ENCODE measurements at regions not wholly inside any gene's neighbourhood (a gene's known extent, or its start where the extent isn't known, plus 50 kb on each side); places are given as distances from the start of the nearest gene placed in this dataset.

- no peak overlapping the region for H2BK120ac ChIP-seq (ENCODE audit: low read depth, low read length)
- no peak overlapping the region for H3K14ac ChIP-seq (replicated peaks; ENCODE audit: low read depth, low read length)
- in situ Hi-C loops (cut with MboI; ENCODE audit: low sequenced_read_pairs) (no loop called here), intact Hi-C loops (cut with micrococcal nuclease) (no loop called here), dilution Hi-C loops (cut with HindIII; ENCODE audit: low sequenced_read_pairs, unreplicated experiment) (no loop called here)
- H4K91ac ChIP-seq (ENCODE audit: insufficient read depth, low read depth, low read length) = no peak overlapping the region
- H3K56ac ChIP-seq (ENCODE audit: extremely low read depth, insufficient read depth, low read length) = no peak overlapping the region
- TF ChIP-seq CEBPB (IDR thresholded peaks at IDR 0.05; ENCODE audit: low read depth, low read length) (no peak), NFE2L2 (IDR thresholded peaks at IDR 0.05; ENCODE audit: low read depth, low read length) (no peak), FOS (IDR thresholded peaks at IDR 0.05; ENCODE audit: low read depth, low read length) (no peak), BHLHE40 (IDR thresholded peaks at IDR 0.05; ENCODE audit: low read depth, low read length) (no peak)
- no CpG with 5 or more reads among the region's 2 CpGs for WGBS, 2 experiments (ENCODE audit: extremely low coverage in 2 of 2, insufficient read length in 1 of 2)
- no peak overlapping the region for H2BK15ac ChIP-seq (ENCODE audit: low read depth, low read length)
- no peak overlapping the region for H4K8ac ChIP-seq (ENCODE audit: low read depth in 2 of 2, low read length in 2 of 2)
- H3K23ac ChIP-seq (ENCODE audit: low read depth, low read length) = no peak overlapping the region
- H3K9me1 ChIP-seq (ENCODE audit: insufficient read depth, low read length) = no peaks in the 10 kb centered on the region
- H3K4me2 ChIP-seq (ENCODE audit: low read depth, low read length) = no peak overlapping the region
- ATAC-seq (ENCODE audit: low read depth) = no peak
- H3K36me3 ChIP-seq (ENCODE audit: control insufficient read depth, insufficient read depth, low read length) = no peaks in the 10 kb centered on the region
- no peak for DNase-seq
- H3K79me1 ChIP-seq (ENCODE audit: low read depth in 1 of 2, low read length in 2 of 2) = no peaks in the 10 kb centered on the region
- H3K18ac ChIP-seq (ENCODE audit: low read depth, low read length) = no peak overlapping the region
- no peak overlapping the region for H3K27ac ChIP-seq (ENCODE audit: insufficient read depth, low read length)
- no peak overlapping the region for H2BK20ac ChIP-seq (ENCODE audit: low read depth, low read length)
- H4K5ac ChIP-seq (ENCODE audit: low read depth, low read length) = no peak overlapping the region
- no peak overlapping the region for H2AFZ ChIP-seq (replicated peaks; ENCODE audit: low read length, poor library complexity)
- ChIA-PET POLR2A (ENCODE audit: unreplicated experiment) (no interaction called here), CTCF (no interaction called here)
- no peak overlapping the region for H2BK5ac ChIP-seq (ENCODE audit: low read depth, low read length, poor library complexity, severe bottlenecking)
- no peak overlapping the region for H3K4ac ChIP-seq (ENCODE audit: low read depth, low read length)
- no peaks in the 10 kb centered on the region for H3K27me3 ChIP-seq (ENCODE audit: control insufficient read depth, insufficient read depth, low read length)
- no peak overlapping the region for H3K9ac ChIP-seq (ENCODE audit: low read depth, low read length)
- H3K9me3 ChIP-seq (ENCODE audit: control insufficient read depth, insufficient read depth, low read length) = no peaks in the 10 kb centered on the region
- no TSS peak for BruUV-seq (replicated peaks)
- H3K4me1 ChIP-seq (ENCODE audit: control insufficient read depth, insufficient read depth, low read length) = no peaks in the 10 kb centered on the region
- no peaks in the 10 kb centered on the region for H4K20me1 ChIP-seq (ENCODE audit: insufficient read depth, low read length)
- H2AK9ac ChIP-seq (replicated peaks; ENCODE audit: low read depth, low read length, poor library complexity) = no peak overlapping the region
- H3K4me3 ChIP-seq (ENCODE audit: insufficient read depth, low read depth, low read length) = no peak overlapping the region
- H2AK5ac ChIP-seq (ENCODE audit: low read depth, low read length) = no peak overlapping the region
Observed at GRCh38 chr11:49316180-49316579, 107.8 kb upstream of the FOLH1 start.

All from IMR-90 (cell line).